ENCODE measurements at regions not wholly inside any gene's neighbourhood (a gene's known extent, or its start where the extent isn't known, plus 50 kb on each side); places are given as distances from the start of the nearest gene placed in this dataset.

- TF ChIP-seq, protein P1, sequence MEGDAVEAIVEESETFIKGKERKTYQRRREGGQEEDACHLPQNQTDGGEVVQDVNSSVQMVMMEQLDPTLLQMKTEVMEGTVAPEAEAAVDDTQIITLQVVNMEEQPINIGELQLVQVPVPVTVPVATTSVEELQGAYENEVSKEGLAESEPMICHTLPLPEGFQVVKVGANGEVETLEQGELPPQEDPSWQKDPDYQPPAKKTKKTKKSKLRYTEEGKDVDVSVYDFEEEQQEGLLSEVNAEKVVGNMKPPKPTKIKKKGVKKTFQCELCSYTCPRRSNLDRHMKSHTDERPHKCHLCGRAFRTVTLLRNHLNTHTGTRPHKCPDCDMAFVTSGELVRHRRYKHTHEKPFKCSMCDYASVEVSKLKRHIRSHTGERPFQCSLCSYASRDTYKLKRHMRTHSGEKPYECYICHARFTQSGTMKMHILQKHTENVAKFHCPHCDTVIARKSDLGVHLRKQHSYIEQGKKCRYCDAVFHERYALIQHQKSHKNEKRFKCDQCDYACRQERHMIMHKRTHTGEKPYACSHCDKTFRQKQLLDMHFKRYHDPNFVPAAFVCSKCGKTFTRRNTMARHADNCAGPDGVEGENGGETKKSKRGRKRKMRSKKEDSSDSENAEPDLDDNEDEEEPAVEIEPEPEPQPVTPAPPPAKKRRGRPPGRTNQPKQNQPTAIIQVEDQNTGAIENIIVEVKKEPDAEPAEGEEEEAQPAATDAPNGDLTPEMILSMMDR (IDR thresholded peaks at IDR 0.05), result no peak
- TF ChIP-seq POLR2A (IDR thresholded peaks at IDR 0.05) (no peak), POLR2AphosphoS5 (IDR thresholded peaks at IDR 0.05; ENCODE audit: insufficient read depth in 1 of 2, low read depth in 1 of 2) (no peak)
Observed at GRCh38 chr13:47708386-47708785, 292.7 kb downstream of the SUCLA2 start.

Data from vagina (tissue), 2 donors.